Lung (tissue), 11 donors: ENCODE measurements at regions not wholly inside any gene's neighbourhood (a gene's known extent, or its start where the extent isn't known, plus 50 kb on each side); places are given as distances from the start of the nearest gene placed in this dataset.

Experiments
- ATAC-seq: fragments of 200-7000 bp; cut with Tn5 transposase; one replicate; pipeline ENCODE4 v1.9.1; 2020; ENCODE audit warnings: moderate number of reproducible peaks; ENCODE audit not compliant: insufficient read depth, low FRiP score
- DNase-seq, 3 donors: peaks; one replicate each; pipeline ENCODE4 v3.0.0-alpha.2; 2013 to 2017
- H3K27ac ChIP-seq, 2 donors: one replicate each; pipeline ENCODE4 v1.5.1; 2013; ENCODE audit warnings: mild to moderate bottlenecking in 2 of 2, moderate library complexity in 2 of 2, control low read depth in 1 of 2, inconsistent platforms in 1 of 2, low read depth in 1 of 2, low read length in 1 of 2
- H3K27me3 ChIP-seq, 3 donors: one replicate each; pipeline ENCODE4 v1.5.1; 2013; ENCODE audit warnings: low read length in 2 of 3; ENCODE audit not compliant: control insufficient read depth in 3 of 3, insufficient read depth in 3 of 3
- H3K36me3 ChIP-seq, 4 donors: one replicate each; pipeline ENCODE4 v1.5.1; 2013; ENCODE audit warnings: low read length in 4 of 4, mild to moderate bottlenecking in 1 of 4, moderate library complexity in 1 of 4; ENCODE audit not compliant: control insufficient read depth in 4 of 4, insufficient read depth in 4 of 4
- H3K4me1 ChIP-seq, 5 donors: one replicate each; pipeline ENCODE4 v1.5.1; 2013; ENCODE audit warnings: low read length in 5 of 5, mild to moderate bottlenecking in 2 of 5, moderate library complexity in 1 of 5; ENCODE audit not compliant: control insufficient read depth in 5 of 5, insufficient read depth in 5 of 5
- H3K4me3 ChIP-seq: one replicate; pipeline ENCODE4 v1.5.1; 2013; ENCODE audit warnings: mild to moderate bottlenecking, control low read depth, moderate library complexity
- H3K9ac ChIP-seq, 2 donors: one replicate each; pipeline ENCODE4 v1.5.1; 2013; ENCODE audit warnings: low read length in 2 of 2, control low read depth in 1 of 2; ENCODE audit not compliant: insufficient read depth in 1 of 2
- H3K9me3 ChIP-seq, 4 donors: one replicate each; pipeline ENCODE4 v1.5.1; 2013; ENCODE audit warnings: low read length in 3 of 4, mild to moderate bottlenecking in 1 of 4, moderate library complexity in 1 of 4; ENCODE audit not compliant: control insufficient read depth in 4 of 4, insufficient read depth in 3 of 4
- WGBS, 2 donors: extraction: QIAGEN DNeasy Blood & Tissue Kit; methylation state at CpG; one replicate each; pipeline ENCODE4 v1.1.7; 2013; 5-methylcytosine and 5-hydroxymethylcytosine counted together
- TF ChIP-seq, protein P1 (sequence below): IDR thresholded peaks from 2 replicates; pipeline ENCODE4 v1.5.1; 2012; ENCODE audit warnings: mild to moderate bottlenecking; ENCODE audit errors: control extremely low read depth, extremely low read depth
- donor health status: control.
- donor health status: control.
- donor health status: Bipolar disorder and iron deficiency.
- donor health status: healthy.
- donor health status: DM: yes; HTN: yes; CAD: no.

DNA sequence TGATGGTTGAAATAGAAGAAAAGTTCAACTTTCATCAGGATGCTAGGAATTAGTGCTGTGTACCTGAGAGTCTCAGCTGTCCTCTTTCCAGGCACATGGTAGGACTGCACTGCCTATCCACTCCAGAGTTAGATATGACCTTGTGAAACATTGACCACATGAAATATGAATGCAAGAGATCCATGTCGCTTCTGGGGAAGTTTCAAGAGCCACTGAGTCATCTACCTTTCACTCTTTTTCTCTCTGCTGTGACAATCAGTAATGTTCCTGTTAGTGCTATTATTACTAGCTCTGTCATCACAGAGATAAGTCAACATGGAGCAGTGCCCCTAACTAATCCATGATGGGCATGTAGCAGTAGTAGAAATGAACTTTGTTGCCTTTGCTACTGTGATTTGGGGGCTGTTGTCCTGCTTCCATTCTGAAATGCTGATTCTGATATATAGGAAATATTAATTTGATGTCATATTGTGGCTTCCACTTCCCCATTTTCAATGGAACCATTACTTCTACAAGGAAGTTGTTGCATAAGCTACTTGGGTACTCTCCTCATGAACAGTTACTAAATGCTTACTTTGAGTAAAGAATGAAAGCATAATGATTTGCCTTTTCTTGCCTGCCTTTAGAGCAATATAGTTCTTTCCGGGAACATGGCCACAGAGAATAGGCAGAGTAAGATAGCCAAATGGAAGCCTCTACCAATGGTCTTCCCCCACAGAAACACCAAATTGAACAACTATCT lies 192.8 kb upstream of the ZNF521 start:
- no peaks in the 10 kb centered on the region for H3K4me1 ChIP-seq
- 42 to 70% methylated on average over 2 of the region's 2 CpGs for WGBS, 2 donors
- peaks cover 0 to 3% (median 0%) of the 10 kb centered on the region in 3 donors for H3K27me3 ChIP-seq
- no peaks in the 10 kb centered on the region for H3K9me3 ChIP-seq
- DNase-seq, result no peak
- TF ChIP-seq, protein P1, sequence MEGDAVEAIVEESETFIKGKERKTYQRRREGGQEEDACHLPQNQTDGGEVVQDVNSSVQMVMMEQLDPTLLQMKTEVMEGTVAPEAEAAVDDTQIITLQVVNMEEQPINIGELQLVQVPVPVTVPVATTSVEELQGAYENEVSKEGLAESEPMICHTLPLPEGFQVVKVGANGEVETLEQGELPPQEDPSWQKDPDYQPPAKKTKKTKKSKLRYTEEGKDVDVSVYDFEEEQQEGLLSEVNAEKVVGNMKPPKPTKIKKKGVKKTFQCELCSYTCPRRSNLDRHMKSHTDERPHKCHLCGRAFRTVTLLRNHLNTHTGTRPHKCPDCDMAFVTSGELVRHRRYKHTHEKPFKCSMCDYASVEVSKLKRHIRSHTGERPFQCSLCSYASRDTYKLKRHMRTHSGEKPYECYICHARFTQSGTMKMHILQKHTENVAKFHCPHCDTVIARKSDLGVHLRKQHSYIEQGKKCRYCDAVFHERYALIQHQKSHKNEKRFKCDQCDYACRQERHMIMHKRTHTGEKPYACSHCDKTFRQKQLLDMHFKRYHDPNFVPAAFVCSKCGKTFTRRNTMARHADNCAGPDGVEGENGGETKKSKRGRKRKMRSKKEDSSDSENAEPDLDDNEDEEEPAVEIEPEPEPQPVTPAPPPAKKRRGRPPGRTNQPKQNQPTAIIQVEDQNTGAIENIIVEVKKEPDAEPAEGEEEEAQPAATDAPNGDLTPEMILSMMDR, result no peak
- H3K4me3 ChIP-seq, result no peak overlapping the region
- no peak for ATAC-seq
- H3K27ac ChIP-seq, result no peak overlapping the region
- H3K9ac ChIP-seq, result no peak overlapping the region
- H3K36me3 ChIP-seq, result no peaks in the 10 kb centered on the region

DNA sequence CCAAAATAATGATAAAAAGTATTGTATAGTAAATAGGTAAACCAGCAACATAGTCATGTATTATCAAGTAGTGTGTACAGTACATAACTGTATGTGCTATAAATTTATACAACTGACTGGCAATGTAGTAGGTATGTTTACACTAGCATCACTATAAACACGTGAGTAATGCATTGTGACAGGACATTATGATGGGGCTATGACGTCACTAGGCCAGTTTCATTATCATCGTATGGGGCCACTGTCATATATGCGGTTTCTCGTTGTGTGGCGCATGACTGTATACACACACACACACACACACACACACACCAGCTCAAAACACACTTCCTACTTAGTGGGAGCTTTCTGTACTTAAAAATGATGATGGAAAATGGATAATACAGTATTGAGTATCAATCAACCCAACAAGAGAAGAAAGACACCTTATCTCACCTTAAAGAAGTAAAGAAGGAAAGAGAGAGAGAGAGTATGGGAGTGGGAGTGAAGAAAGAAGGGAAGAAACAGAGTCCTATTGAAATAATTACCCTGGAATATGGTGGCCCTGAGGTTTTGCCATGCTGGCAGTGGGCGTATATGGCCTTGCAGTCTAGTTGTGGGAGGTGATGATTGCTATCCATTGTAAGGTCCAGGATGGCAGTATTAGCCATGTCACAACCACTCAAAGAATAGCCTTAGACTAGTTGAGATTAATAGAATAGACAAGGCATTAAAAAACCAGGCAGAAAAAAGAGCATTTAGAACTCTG lies 186.4 kb upstream of the ZNF521 start:
- no peak overlapping the region for H3K4me3 ChIP-seq
- ATAC-seq, result no peak
- DNase-seq, result no peak
- H3K9me3 ChIP-seq, result no peaks in the 10 kb centered on the region
- H3K9ac ChIP-seq, result no peak overlapping the region
- TF ChIP-seq, protein P1, result no peak
- no peaks in the 10 kb centered on the region for H3K36me3 ChIP-seq
- 88 to 91% methylated on average over 7 of the region's 7 CpGs for WGBS, 2 donors
- H3K4me1 ChIP-seq, result no peaks in the 10 kb centered on the region
- no peak overlapping the region for H3K27ac ChIP-seq
- H3K27me3 ChIP-seq, result peaks cover 0 to 11% (median 0%) of the 10 kb centered on the region in 3 donors

DNA sequence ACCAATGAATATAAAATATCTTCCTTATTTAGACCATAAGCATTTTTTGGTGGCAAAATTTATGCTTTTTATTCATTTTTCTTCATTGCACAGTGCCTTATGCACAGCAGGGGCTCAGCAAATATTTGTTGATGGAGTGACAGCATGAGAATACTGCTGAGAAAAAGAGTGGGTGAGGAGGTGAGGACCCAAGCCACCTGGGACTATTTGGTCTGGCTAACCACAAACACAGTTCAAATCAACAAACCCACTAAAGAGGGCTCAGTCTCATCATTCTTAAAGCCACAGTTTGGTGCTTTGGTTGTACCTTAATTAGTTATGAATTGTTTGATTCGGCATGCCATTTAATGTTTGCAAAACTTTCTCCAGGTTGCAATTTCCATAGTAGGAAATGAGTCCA lies 183.5 kb upstream of the ZNF521 start:
- Histone ChIP-seq H3K9ac (no peak overlapping the region), H3K4me1 (no peaks in the 10 kb centered on the region), H3K36me3 (no peaks in the 10 kb centered on the region), H3K9me3 (peaks cover 0 to 2% (median 0%) of the 10 kb centered on the region in 4 donors), H3K27me3 (peaks cover 0 to 11% (median 0%) of the 10 kb centered on the region in 3 donors), H3K4me3 (no peak overlapping the region), H3K27ac (no peak overlapping the region)
- ATAC-seq, result no peak
- 88 to 93% methylated on average over 1 of the region's 1 CpG for WGBS, 2 donors
- TF ChIP-seq, protein P1, result no peak
- DNase-seq, result no peak
